NCI-H1092 treated with DMSO at 0.1 percent for 48 hours (cell line): ENCODE measurements at regions not wholly inside any gene's neighbourhood (a gene's known extent, or its start where the extent isn't known, plus 50 kb on each side); places are given as distances from the start of the nearest gene placed in this dataset.
"Not testable (repeated sequence)": the region's sequence is repeated elsewhere in the genome, so short reads cannot be mapped to it uniquely, and the experiment has no call there.

Experiments
- DNase-seq: peaks from one replicate; lab custom pipeline; 2025; lab: John Stamatoyannopoulos, UW

- no peak for DNase-seq
These were observed 159.5 kb downstream of the LY86 start for GRCh38 chr6:6748001-6748400.

GRCh38 chr6:6749702-6750491, 161.4 kb downstream of the LY86 start:
- no peak for DNase-seq

DNA sequence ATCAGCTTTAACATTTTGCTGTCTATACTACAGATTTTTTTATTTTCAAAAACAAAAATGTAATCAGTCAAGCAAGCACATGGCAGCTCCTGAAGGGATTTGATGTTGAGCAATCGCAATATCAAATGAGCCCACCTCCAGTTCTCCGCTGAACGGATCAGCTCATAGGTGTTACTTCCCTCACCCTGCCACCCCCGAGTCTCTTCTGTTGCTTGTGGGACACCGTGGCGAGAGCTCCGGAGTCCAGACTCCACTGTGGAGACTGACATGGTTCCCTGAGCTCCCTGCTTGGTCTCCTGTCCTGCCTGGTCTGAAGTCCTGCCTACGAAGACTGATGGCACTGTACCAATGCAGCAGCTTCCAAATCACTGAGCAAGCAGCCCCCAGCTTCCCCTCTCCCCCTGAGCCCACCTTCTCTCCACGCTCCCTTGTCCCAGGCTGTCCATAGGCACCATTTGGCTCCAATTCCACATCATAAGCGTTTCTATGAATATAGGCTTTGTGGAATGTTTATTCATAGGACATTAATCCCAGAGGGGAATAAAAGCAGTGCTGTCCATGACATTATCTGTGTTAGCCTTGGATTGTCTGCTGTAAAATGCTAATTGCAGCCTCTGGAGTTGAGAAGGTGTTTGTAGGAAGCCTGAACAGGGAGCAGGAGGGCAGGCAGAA, 162.2 kb downstream of the LY86 start:
- DNase-seq: no peak

GRCh38 chr6:6751266-6751596, 162.7 kb downstream of the LY86 start:
- no peak for DNase-seq

- DNase-seq: no peak
These were observed 163.1 kb downstream of the LY86 start for GRCh38 chr6:6751619-6752023.

- DNase-seq: no peak
These were observed 163.6 kb downstream of the LY86 start for GRCh38 chr6:6752129-6752528.

DNA sequence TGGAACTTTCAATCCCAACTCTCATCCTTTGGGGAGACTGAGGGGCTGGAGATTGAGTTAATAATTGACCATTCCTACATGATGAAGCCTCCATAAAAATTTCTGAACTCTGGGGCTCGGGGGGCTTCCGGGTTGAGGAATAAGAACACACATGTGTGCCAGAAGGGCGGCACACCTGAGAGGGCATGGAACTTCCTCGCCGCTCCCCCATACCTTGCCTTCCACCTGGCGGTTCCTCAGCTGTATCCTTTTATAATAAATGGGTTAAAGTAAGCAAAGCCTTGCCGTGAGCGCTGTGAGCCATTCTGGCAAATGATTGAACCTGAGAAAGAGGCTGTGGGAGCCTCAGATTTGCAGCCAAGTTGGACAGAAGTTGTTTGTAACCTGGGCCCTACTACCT, 164.8 kb downstream of the LY86 start:
- DNase-seq: no peak

DNA sequence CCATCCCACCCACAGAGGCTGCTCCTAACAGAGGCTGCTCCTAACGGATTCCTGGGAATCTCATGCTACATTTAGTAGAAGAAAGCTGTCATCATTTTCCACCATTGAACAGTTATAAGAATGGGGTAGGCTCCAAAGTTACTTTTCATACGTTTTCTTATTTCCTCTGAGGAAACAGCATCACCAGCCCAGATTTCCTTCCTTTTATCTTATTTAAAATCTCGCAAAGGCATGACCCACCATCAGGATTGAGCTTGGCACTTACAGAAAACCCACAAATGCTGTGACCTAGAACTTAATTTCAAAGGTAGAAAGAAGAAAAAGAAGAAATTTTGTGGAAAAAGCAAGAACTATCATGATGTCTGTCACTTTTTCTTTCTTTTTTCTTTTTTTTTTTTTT, 168.0 kb downstream of the LY86 start:
- DNase-seq: no peak

GRCh38 chr6:6758546-6758914, 170.0 kb downstream of the LY86 start:
- DNase-seq: no peak

DNA sequence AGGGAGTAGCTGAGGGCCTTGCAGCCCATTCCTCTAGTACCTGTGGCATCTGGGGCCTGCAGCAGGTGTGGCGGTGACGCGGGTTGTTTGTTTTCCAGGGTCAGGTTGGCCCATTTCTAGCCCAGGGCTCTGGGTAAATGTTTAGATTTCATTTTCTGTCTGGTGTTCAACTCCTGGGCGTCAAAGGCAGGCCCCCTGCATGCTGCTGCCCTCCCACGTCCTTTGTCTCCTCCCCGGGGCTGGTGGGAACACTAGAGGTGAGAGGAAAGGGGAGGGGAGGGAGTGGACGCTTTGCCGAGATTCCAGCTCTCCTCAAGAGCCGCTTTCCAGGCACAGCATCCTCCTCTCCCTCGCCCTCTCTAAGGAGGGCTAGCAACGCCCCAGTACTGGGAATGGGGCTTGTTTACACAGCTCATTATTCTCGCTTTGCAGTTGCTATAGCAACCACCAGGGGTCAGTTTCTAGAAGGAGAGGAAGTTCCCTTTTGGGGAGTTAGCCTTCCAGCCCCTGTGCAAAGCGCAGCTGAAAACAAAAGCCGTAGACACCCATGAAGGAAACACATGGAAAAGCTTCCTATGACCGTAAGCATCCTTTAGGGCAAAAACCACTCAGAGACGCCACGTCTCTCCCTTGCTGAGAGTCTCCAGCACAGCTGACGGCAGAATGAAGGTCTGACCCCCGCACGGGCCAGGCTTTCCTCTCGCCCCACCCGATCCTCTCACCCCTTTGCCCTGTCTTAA, 170.6 kb downstream of the LY86 start:
- peak; percentile 5 for DNase-seq

DNA sequence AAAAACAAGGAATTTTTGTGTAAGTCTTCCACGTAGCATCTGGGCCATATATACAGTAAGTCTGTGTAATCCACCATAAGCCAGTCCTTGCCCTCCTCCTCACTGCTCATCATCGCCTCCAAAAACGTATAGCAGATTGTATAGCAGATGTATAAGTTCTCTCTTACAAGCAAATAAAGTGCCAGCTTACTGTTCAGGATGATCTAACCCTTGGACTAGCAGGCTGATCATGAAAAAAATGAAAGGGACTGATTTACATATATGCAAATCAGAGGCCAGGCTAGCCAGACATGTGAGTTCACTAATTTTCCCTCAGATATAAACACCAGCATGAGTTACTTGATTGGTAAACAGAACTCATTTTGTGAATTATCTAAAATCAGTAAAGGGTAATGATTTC, 171.5 kb downstream of the LY86 start:
- no peak for DNase-seq

DNA sequence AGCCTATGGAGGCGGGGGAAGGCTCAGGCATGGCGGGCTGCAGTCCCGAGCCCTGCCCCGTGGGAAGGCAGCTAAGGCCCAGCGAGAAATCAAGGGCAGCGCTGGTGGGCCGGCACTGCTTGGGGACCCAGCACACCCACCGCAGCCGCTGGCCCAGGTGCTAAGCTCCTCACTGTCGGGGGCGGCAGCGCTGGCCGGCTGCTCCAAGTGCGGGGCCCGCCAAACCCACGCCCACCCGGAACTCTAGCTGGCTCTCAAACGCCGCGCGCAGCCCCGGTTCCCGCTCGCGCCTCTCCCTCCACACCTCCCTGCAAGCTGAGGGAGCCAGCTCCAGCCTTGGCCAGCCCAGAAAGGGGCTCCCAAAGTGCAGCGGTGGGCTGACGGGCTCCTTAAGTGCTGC, 174.0 kb downstream of the LY86 start:
- DNase-seq: not testable (repeated sequence)

DNA sequence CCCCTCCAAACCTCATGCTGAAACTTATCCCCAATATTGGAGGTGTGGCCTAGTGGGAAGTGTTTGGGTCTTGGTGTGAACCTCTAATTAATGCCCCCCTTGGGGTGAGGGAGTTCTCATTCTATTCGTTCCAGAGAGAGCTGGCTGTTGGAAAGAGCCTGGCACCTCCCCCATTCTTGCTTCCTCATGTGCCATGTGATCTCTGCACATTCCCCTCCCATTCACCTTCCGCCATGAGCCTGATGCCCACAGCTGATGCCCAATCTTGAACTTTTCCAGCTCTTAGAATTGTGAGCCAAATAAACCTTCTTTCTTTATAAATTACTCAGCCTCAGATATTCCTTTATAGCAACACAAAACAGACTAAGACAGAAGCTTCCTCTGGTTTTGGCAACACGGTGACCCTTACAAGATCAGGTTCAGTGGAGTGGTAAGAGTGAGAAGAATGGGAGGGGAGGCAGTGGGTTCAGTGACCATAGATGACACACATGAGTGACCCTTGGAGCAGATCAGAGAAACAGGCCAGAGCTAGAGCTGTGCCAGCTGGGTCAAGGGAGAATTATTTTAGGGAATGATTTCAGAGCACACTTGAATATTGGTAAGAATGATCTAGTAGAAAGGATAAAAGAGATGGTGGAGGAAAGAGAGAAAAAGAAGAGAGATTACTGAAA, 176.4 kb downstream of the LY86 start:
- no peak for DNase-seq

DNA sequence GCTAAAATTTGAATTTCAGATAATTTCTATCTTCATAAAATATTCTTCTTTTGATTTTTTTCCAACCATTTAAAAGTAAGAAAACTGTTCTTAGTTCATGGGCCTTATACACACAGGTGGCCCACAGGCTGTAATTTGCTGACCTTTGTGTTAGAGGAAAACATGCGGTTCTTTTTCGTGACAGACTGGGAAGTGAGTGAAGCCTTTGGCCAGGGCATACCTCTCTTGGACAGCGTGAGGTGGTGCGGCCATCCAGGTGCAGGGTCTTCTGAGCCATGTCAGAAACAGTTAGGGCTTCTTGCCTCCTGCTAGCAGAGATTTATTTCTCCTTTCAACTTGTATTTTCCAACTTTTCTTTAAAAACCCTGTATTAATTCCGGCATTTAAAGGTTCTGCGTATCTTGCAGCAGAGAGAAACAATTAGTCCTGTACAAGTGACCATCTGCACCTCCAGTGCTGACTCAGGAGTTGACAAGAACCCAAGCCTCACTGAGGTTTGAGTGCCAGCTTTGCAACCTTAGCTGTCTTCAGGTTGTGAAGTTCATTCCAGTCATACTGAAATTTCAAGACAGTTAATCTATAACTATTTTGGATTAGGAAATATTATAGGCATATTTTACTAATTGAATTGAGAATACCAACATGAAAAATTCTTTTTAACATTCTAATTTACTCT, 177.8 kb downstream of the LY86 start:
- DNase-seq: no peak

DNA sequence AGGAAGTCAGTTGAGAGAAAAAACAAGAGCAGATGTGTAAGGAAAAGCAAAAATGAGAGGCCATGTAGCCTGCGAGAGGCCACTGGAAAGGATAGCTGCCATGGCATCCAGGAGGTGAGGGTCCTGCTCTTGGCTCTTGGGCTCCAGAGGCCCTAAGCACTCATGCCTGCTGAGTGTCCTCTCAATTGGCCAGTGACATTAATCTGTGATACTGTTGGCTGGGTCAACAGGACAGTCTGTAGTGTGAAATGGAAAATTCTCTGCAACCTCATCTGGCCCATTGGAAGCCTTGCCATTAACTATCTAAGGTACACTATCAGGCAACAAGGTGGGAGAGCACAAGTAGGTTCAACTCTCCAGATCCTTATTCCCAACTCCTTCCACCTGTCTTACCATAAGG, 180.9 kb downstream of the LY86 start:
- DNase-seq: no peak

GRCh38 chr6:6771224-6771945, 182.9 kb downstream of the LY86 start:
- DNase-seq: no peak

DNA sequence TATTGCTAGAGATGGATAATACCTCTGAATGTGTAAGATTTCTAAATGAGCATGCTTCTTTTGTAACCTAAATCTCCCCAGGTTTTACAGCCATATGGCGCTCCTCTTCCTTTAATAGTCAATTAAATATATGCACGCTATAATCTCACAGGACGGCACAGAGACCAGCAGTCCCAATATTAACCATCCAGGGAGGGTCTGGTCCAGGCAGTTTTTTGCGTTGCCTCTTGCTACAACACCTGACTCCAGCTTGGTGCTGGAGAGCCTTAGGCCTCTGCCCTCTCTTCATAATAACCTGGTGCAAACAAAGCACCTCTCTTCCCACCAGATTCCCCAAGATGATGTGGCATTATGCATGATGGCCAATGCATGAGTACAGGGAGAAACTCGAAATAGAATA, 183.4 kb downstream of the LY86 start:
- no peak for DNase-seq

DNA sequence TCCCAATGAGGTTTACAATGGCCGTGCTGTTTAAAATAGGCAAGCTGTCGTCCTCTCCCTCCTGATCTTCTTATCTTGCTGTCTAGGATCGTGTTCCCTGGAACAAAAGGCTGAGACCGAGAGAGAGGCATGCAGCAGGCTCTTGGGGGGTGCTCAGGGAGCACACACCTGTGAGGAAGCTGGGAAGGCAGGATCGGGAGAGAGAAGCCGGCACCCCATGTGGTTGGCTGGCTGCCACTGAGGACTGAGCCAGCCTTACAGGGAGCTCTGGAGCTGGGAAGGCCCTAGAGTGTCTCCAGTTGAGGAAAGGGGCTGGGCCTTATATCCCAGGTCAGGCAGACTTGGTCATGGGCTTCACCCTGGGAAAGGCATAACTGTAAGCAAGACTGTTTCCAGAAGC, 184.2 kb downstream of the LY86 start:
- no peak for DNase-seq

GRCh38 chr6:6775074-6775473, 186.6 kb downstream of the LY86 start:
- no peak for DNase-seq

- DNase-seq: no peak
These were observed 191.7 kb downstream of the LY86 start for GRCh38 chr6:6780231-6780630.

- no peak for DNase-seq
These were observed 192.8 kb downstream of the LY86 start for GRCh38 chr6:6781172-6781872.
